HG02973 (cell line): ENCODE measurements at regions not wholly inside any gene's neighbourhood (a gene's known extent, or its start where the extent isn't known, plus 50 kb on each side); places are given as distances from the start of the nearest gene placed in this dataset.
A peak's percentile ranks its signal among the peaks of the same experiment; 100 is the strongest.
"Not testable (repeated sequence)": the region's sequence is repeated elsewhere in the genome, so short reads cannot be mapped to it uniquely, and the experiment has no call there.

ENCODE experiments used
- ATAC-seq: cut with Tn5 transposase; IDR thresholded peaks from one replicate; pipeline ENCODE4 v1.9.1; 2021; ENCODE audit warnings: moderate library complexity; ENCODE audit not compliant: unreplicated experiment

GRCh38 chr21:8377093-8377841 is 2144.1 kb upstream of the TPTE start:
- peak; percentile 73 for ATAC-seq

GRCh38 chr21:8380419-8381079 is 2140.8 kb upstream of the TPTE start:
- peak; percentile 35 for ATAC-seq

- not testable (repeated sequence) for ATAC-seq
Observed at GRCh38 chr21:8388169-8388939, 2133.0 kb upstream of the TPTE start.

- ATAC-seq, result not testable (repeated sequence)
Observed at GRCh38 chr21:8388940-8389238, 2132.5 kb upstream of the TPTE start.

GRCh38 chr21:8390550-8391171 is 2130.7 kb upstream of the TPTE start:
- ATAC-seq, result not testable (repeated sequence)

- ATAC-seq, result not testable (repeated sequence)
Observed at GRCh38 chr21:8394380-8394779, 2127.0 kb upstream of the TPTE start.

GRCh38 chr21:8395992-8396391 is 2125.4 kb upstream of the TPTE start:
- ATAC-seq, result not testable (repeated sequence)

- ATAC-seq, result not testable (repeated sequence)
Observed at GRCh38 chr21:8398870-8399437, 2122.4 kb upstream of the TPTE start.

GRCh38 chr21:8399866-8400265 is 2121.5 kb upstream of the TPTE start:
- not testable (repeated sequence) for ATAC-seq

- not testable (repeated sequence) for ATAC-seq
Observed at GRCh38 chr21:8401799-8402198, 2119.6 kb upstream of the TPTE start.

GRCh38 chr21:8406331-8406730 is 2115.1 kb upstream of the TPTE start:
- ATAC-seq, result not testable (repeated sequence)

- ATAC-seq, result not testable (repeated sequence)
Observed at GRCh38 chr21:8411139-8411671, 2110.2 kb upstream of the TPTE start.

- peak; percentile 88 for ATAC-seq
Observed at GRCh38 chr21:8419925-8420560, 2101.3 kb upstream of the TPTE start.

GRCh38 chr21:8427790-8428667 is 2093.4 kb upstream of the TPTE start:
- ATAC-seq, result peak; percentile 44

- peak; percentile 79 for ATAC-seq
Observed at GRCh38 chr21:8428668-8429456, 2092.5 kb upstream of the TPTE start.

- not testable (repeated sequence) for ATAC-seq
Observed at GRCh38 chr21:8434710-8435109, 2086.7 kb upstream of the TPTE start.

GRCh38 chr21:8443093-8443492 is 2078.3 kb upstream of the TPTE start:
- not testable (repeated sequence) for ATAC-seq

GRCh38 chr21:8449807-8450206 is 2071.6 kb upstream of the TPTE start:
- ATAC-seq, result not testable (repeated sequence)
